Ishikawa (cell line): ENCODE measurements at regions not wholly inside any gene's neighbourhood (a gene's known extent, or its start where the extent isn't known, plus 50 kb on each side); places are given as distances from the start of the nearest gene placed in this dataset.

Experiments used
- CEBPB ChIP-seq: IDR thresholded peaks from 2 replicates; pipeline ENCODE4 v1.6.1; 2012
- CREB1 ChIP-seq: IDR thresholded peaks from 2 replicates; pipeline ENCODE4 v1.6.1; 2012; ENCODE audit warnings: low read depth
- EGR1 ChIP-seq: IDR thresholded peaks from 2 replicates; pipeline ENCODE4 v1.6.1; 2012
- RAD21 ChIP-seq: IDR thresholded peaks from 2 replicates; pipeline ENCODE4 v1.6.1; 2012; ENCODE audit warnings: low read depth

- TF ChIP-seq CREB1 (no peak), CEBPB (no peak), EGR1 (no peak), RAD21 (no peak)
Measured at GRCh38 chr4:126539771-126540170, 1093.0 kb upstream of the INTU start.
